NOMO-1 treated with dmso at 0.1 percent for 144 hours (cell line): ENCODE measurements at regions not wholly inside any gene's neighbourhood (a gene's known extent, or its start where the extent isn't known, plus 50 kb on each side); places are given as distances from the start of the nearest gene placed in this dataset.

Experiments used
- DNase-seq: peaks from one replicate; lab custom pipeline; 2025; ENCODE audit not compliant: unreplicated experiment; lab: John Stamatoyannopoulos, UW

GRCh38 chr11:98564881-98565280 lies 455.9 kb upstream of the CNTN5 start:
- no peak for DNase-seq

- DNase-seq: no peak
Observed at GRCh38 chr11:98565311-98565710, 455.4 kb upstream of the CNTN5 start.

- DNase-seq: no peak
Observed at GRCh38 chr11:98566978-98567377, 453.8 kb upstream of the CNTN5 start.

- no peak for DNase-seq
Observed at GRCh38 chr11:98568013-98568412, 452.7 kb upstream of the CNTN5 start.

- no peak for DNase-seq
Observed at GRCh38 chr11:98572941-98573340, 447.8 kb upstream of the CNTN5 start.

GRCh38 chr11:98587884-98588283 lies 432.9 kb upstream of the CNTN5 start:
- no peak for DNase-seq

GRCh38 chr11:98589967-98590366 lies 430.8 kb upstream of the CNTN5 start:
- no peak for DNase-seq

- DNase-seq: no peak
Observed at GRCh38 chr11:98600103-98600502, 420.6 kb upstream of the CNTN5 start.

GRCh38 chr11:98600786-98601773 lies 419.7 kb upstream of the CNTN5 start:
- no peak for DNase-seq

- no peak for DNase-seq
Observed at GRCh38 chr11:98616098-98616655, 404.6 kb upstream of the CNTN5 start.

GRCh38 chr11:98621767-98622166 lies 399.0 kb upstream of the CNTN5 start:
- DNase-seq: no peak

- DNase-seq: no peak
Observed at GRCh38 chr11:98625526-98625925, 395.2 kb upstream of the CNTN5 start.

- no peak for DNase-seq
Observed at GRCh38 chr11:98630736-98631135, 390.0 kb upstream of the CNTN5 start.

GRCh38 chr11:98657711-98658110 lies 363.0 kb upstream of the CNTN5 start:
- no peak for DNase-seq

GRCh38 chr11:98659431-98659830 lies 361.3 kb upstream of the CNTN5 start:
- no peak for DNase-seq

- no peak for DNase-seq
Observed at GRCh38 chr11:98674390-98674789, 346.4 kb upstream of the CNTN5 start.

GRCh38 chr11:98679673-98680072 lies 341.1 kb upstream of the CNTN5 start:
- DNase-seq: no peak

- DNase-seq: no peak
Observed at GRCh38 chr11:98701541-98701940, 319.2 kb upstream of the CNTN5 start.

GRCh38 chr11:98703779-98704556 lies 316.8 kb upstream of the CNTN5 start:
- DNase-seq: no peak

GRCh38 chr11:98710026-98710425 lies 310.7 kb upstream of the CNTN5 start:
- DNase-seq: no peak

GRCh38 chr11:98710986-98711385 lies 309.8 kb upstream of the CNTN5 start:
- DNase-seq: no peak

GRCh38 chr11:98720951-98721350 lies 299.8 kb upstream of the CNTN5 start:
- DNase-seq: no peak
